Body of pancreas (tissue), 4 donors: ENCODE measurements at regions not wholly inside any gene's neighbourhood (a gene's known extent, or its start where the extent isn't known, plus 50 kb on each side); places are given as distances from the start of the nearest gene placed in this dataset.

ENCODE experiments used
- ATAC-seq: fragments of 150-250 bp; one replicate; pipeline ENCODE4 v1.9.1; 2016
- DNase-seq, 4 donors: peaks; one replicate each; pipeline ENCODE4 v3.0.0-alpha.2; 2019
- H3K27ac ChIP-seq, 4 donors: fragments of 200-600 bp; sonication (generic); 1 replicate in 3 of 4; 2 replicates in 1 of 4; pipeline versions ENCODE4 v1.5.1 to v1.6.1; 2016 to 2019; ENCODE audit warnings: mild to moderate bottlenecking in 1 of 4, mixed read lengths in 1 of 4, moderate library complexity in 1 of 4
- H3K27me3 ChIP-seq, 2 donors: fragments of 200-600 bp; sonication (generic); one replicate each; pipeline ENCODE4 v1.6.0; 2016; ENCODE audit warnings: mild to moderate bottlenecking in 1 of 2
- H3K36me3 ChIP-seq, 2 donors: fragments of 200-600 bp; sonication (generic); replicated peaks in 1 of 2; 2 replicates each; pipeline ENCODE4 v1.5.1; 2016; ENCODE audit warnings: low read depth in 2 of 2; ENCODE audit not compliant: insufficient read depth in 1 of 2
- H3K4me1 ChIP-seq: fragments of 200-600 bp; sonication (generic); one replicate; pipeline ENCODE4 v1.6.0; 2016
- H3K4me3 ChIP-seq, 2 donors: fragments of 200-600 bp; sonication (generic); 1 replicate in 1 of 2; 2 replicates in 1 of 2; pipeline ENCODE4 v1.5.1; 2016 to 2019
- H3K9me3 ChIP-seq, 3 donors: fragments of 200-600 bp; sonication (generic); 1 replicate in 2 of 3; 2 replicates in 1 of 3; pipeline ENCODE4 v1.5.1; 2016
- POLR2A ChIP-seq, 3 donors: fragments of 450-650 bp; IDR thresholded peaks; one replicate each; pipeline ENCODE4 v1.6.1; 2016; ENCODE audit warnings: antibody characterized with exemption in 3 of 3, mild to moderate bottlenecking in 2 of 3
- WGBS, 2 donors: methylation state at CpG; one replicate each; pipeline ENCODE4 v1.1.5; 2017; 5-methylcytosine and 5-hydroxymethylcytosine counted together
- intact Hi-C: fragments of 100-400 bp; cut with DNase I; formaldehyde crosslinking; loops from one replicate; pipeline ENCODE4 v1.15.1; 2023
- TF ChIP-seq, protein P1 (sequence below), 7 experiments: fragments of 450-650 bp in 4 of 7; fragments of 200-600 bp in 3 of 7; sonication (generic) in 3 of 7; IDR thresholded peaks; one replicate each; pipeline ENCODE4 v1.5.1; 2016 to 2019; ENCODE audit warnings: antibody characterized with exemption in 7 of 7

DNA sequence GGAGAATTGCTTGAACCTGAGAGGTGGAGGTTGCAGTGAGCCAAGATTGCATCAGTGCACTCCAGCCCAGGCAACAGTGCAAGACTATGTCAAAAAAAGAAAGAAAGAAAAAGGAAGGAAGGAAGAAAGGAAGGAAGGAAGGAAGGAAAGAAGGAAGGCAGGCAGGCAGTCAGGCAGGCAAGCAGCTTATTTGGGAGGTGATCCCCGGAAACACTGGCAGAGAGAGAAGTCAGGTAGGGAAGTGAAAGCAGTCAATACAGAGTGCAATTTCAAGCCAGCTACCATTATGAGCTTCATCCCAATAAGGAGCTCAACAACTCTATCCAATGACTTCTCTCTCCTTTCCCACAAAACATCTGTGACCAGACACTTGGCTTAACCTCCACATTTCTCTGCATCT, 83.0 kb upstream of the TBC1D3K start:
- Histone ChIP-seq H3K27me3 (no peaks in the 10 kb centered on the region), H3K27ac (no peak overlapping the region), H3K4me3 (no peak overlapping the region), H3K4me1 (no peaks in the 10 kb centered on the region), H3K9me3 (no peaks in the 10 kb centered on the region), H3K36me3 (no peaks in the 10 kb centered on the region)
- intact Hi-C loops, result no loop called here
- WGBS, 2 donors, result 57 to 70% methylated on average over 1 of the region's 1 CpG
- no peak for TF ChIP-seq POLR2A (IDR thresholded peaks at IDR 0.05)
- TF ChIP-seq, protein P1, sequence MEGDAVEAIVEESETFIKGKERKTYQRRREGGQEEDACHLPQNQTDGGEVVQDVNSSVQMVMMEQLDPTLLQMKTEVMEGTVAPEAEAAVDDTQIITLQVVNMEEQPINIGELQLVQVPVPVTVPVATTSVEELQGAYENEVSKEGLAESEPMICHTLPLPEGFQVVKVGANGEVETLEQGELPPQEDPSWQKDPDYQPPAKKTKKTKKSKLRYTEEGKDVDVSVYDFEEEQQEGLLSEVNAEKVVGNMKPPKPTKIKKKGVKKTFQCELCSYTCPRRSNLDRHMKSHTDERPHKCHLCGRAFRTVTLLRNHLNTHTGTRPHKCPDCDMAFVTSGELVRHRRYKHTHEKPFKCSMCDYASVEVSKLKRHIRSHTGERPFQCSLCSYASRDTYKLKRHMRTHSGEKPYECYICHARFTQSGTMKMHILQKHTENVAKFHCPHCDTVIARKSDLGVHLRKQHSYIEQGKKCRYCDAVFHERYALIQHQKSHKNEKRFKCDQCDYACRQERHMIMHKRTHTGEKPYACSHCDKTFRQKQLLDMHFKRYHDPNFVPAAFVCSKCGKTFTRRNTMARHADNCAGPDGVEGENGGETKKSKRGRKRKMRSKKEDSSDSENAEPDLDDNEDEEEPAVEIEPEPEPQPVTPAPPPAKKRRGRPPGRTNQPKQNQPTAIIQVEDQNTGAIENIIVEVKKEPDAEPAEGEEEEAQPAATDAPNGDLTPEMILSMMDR (IDR thresholded peaks at IDR 0.05), result no peak
- DNase-seq, result no peak
- ATAC-seq, result no peak

DNA sequence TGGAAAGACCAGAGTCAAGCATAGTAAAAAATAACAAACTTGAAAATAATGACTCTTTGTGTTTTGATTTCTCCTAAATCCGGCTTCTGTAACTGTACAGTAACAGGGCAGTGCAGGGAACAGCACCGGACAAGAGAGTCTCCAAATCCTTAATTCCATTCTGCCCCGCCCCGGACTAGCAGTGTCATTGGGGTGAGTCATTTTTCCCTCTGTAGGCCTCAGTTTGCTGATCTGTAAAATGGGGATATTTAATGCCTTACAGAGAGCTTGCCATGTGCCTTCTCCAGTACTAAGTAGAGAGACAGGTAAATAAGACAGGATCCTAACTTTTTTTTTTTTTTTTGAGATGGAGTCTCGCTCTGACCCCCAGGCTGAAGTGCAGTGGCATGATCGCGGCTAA, 83.6 kb upstream of the TBC1D3K start:
- H3K4me3 ChIP-seq, result no peak overlapping the region
- no peak for DNase-seq
- no peaks in the 10 kb centered on the region for H3K4me1 ChIP-seq
- no peak overlapping the region for H3K27ac ChIP-seq
- ATAC-seq, result no peak
- TF ChIP-seq, protein P1 (IDR thresholded peaks at IDR 0.05), result no peak
- TF ChIP-seq POLR2A (IDR thresholded peaks at IDR 0.05), result no peak
- H3K36me3 ChIP-seq, result no peaks in the 10 kb centered on the region
- intact Hi-C loops, result no loop called here
- H3K27me3 ChIP-seq, result no peaks in the 10 kb centered on the region
- H3K9me3 ChIP-seq, result no peaks in the 10 kb centered on the region
- WGBS, 2 donors, result 86 to 93% methylated on average over 7 of the region's 7 CpGs

DNA sequence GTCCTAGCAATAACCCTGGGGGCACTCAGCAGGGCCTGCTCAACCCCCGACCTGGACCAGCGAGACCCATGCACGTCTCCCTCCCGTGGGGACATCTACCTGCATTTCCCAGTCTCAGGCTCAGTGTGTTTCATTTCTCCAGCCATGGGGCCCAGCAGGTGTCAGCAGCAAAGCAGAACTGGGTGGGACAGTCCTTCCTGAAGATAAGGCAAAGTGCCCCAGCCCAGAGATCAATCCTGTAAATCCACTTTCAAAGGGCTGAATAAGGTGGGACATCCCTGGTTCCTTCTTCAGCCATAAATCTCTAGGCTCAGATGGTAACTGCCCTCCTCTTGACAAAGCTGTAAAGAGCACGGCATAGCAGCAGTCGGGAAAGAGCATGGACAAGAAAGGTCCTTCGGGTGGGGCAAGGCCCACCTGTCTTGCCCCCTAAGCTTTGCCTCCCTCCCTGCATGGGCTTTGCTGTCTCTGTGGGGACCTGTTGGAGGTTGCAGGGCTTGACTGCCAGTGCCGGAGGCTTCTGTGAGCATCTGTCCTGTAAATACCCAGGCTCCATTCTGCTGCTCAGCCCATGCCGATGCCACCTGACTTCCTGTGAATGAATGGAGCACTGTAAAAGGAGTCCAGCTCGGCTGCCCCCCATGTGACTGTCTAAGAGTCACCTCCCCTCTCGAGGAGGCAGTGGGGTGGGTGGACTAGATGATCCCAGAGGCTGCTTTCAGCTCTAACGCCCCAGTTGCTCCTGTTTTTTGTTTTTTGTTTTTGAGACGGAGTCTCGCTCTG, 84.8 kb upstream of the TBC1D3K start:
- WGBS, 2 donors, result 67 to 70% methylated on average over 11 to 14 of the region's 14 CpGs
- no peaks in the 10 kb centered on the region for H3K4me1 ChIP-seq
- H3K9me3 ChIP-seq, result no peaks in the 10 kb centered on the region
- no peaks in the 10 kb centered on the region for H3K27me3 ChIP-seq
- no peak overlapping the region for H3K4me3 ChIP-seq
- intact Hi-C loops, result no loop called here
- no peak for DNase-seq
- ATAC-seq, result no peak
- TF ChIP-seq POLR2A (IDR thresholded peaks at IDR 0.05), result no peak
- TF ChIP-seq, protein P1 (IDR thresholded peaks at IDR 0.05), result no peak
- no peaks in the 10 kb centered on the region for H3K36me3 ChIP-seq
- no peak overlapping the region for H3K27ac ChIP-seq

DNA sequence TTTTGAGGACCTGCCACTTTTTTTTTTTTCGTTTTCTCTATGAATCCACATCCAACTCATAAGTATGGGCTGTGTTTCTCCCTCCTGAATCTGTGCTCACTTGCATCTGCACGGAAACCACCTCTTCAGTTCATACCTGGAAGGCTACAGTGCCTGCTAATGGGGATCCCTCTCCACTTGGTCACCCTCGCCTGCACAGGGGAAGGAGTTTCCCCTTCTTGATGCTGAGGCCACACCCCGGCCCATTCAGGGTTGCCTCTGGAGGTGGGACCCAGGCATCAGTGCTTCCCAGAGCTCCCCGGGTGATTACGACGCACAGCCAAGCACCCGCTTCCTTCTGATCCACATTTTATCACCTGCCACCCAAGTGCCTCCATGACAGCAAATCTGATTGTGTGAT, 85.9 kb upstream of the TBC1D3K start:
- DNase-seq (no peak), ATAC-seq (no peak)
- TF ChIP-seq POLR2A (IDR thresholded peaks at IDR 0.05), result no peak
- TF ChIP-seq, protein P1 (IDR thresholded peaks at IDR 0.05), result no peak
- no peak overlapping the region for H3K4me3 ChIP-seq
- no peak overlapping the region for H3K27ac ChIP-seq
- no peaks in the 10 kb centered on the region for H3K9me3 ChIP-seq
- intact Hi-C loops, result no loop called here
- no peaks in the 10 kb centered on the region for H3K4me1 ChIP-seq
- H3K36me3 ChIP-seq, result no peaks in the 10 kb centered on the region
- no peaks in the 10 kb centered on the region for H3K27me3 ChIP-seq
- WGBS, 2 donors, result 71 to 75% methylated on average over 8 of the region's 8 CpGs

DNA sequence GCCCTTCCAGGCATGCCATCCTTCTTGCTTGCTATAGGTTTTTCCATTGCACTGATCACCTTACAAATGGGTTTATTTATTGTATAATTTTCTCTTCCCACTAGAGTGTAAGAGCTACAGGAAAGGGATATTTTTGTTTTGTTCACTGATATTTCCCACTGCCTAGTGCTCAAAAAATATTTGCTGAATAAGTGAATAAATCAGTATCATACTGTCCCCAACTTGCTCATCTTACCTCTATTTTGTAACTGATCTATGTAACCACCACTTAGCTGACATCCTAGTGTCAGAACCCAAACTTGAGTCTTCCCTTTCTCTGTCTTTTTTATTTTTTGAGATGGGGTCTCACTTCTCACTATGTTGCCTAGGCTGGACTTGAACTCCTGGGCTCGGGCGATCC, 87.6 kb upstream of the TBC1D3K start:
- Histone ChIP-seq H3K27me3 (no peaks in the 10 kb centered on the region), H3K4me3 (no peak overlapping the region), H3K36me3 (no peaks in the 10 kb centered on the region), H3K4me1 (no peaks in the 10 kb centered on the region), H3K9me3 (no peaks in the 10 kb centered on the region), H3K27ac (no peak overlapping the region)
- no peak for TF ChIP-seq POLR2A (IDR thresholded peaks at IDR 0.05)
- TF ChIP-seq, protein P1 (IDR thresholded peaks at IDR 0.05), result no peak
- DNase-seq, result no peak
- 94 to 95% methylated on average over 2 of the region's 2 CpGs for WGBS, 2 donors
- no peak for ATAC-seq
- intact Hi-C loops, result no loop called here
